ENCODE measurements at regions not wholly inside any gene's neighbourhood (a gene's known extent, or its start where the extent isn't known, plus 50 kb on each side); places are given as distances from the start of the nearest gene placed in this dataset.
"Not testable (repeated sequence)": the region's sequence is repeated elsewhere in the genome, so short reads cannot be mapped to it uniquely, and the experiment has no call there.

DNA sequence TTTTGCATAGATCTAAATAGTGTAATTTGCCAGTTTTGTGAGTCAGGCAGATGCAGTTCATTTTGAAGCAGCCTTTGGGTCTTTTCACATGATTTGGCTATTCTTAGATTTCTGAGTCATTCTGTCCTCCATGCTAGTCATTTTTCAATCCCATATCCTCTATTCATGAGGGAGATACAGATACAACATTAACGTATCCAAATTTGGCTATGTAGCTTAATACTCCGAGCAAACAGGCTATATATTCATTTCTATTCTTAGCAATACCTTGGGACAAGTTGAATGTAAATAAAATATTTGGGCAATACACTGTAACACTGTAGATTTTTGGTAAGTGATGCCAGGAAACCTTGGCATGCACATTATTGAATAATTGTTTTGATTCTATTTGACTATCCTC, 270.7 kb upstream of the PDE3A start:
- DNase-seq = no peak

DNA sequence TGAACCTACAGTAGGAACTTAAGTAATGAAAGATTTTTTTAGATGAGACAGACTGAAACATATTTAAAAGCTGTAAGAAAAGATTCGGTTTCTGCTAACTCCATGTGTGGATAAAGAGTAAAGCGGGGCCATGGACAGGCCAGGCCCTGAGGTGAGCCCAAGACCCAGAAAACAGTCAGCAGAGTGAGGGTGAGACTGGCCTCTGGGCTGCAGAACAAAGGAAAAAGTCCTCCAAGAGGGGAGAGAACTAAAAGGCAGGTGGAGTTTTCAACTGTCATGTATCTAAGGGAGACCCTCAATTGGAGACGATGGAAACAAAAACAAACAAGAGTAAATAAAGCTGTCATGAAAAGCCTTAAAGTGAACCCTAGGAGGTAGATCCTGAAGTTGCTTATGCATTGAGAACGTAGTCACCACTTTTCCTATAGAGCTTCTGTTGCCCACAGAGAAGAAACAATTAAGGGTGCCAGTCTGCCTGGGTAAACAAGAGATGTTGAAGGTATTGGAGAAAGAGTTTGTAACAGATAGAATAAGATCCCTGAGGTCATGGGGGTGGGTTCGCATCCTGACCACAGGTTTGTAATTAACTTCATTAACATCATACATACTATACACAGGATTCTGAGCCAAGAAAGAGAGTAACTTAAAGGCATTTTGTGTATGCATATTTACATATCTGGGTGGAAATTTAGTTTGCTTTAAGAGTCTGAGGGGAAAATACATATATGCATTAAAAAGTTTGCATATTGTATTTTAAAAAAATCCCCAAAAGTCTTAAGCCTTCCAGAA, 268.7 kb upstream of the PDE3A start:
- DNase-seq = no peak

DNA sequence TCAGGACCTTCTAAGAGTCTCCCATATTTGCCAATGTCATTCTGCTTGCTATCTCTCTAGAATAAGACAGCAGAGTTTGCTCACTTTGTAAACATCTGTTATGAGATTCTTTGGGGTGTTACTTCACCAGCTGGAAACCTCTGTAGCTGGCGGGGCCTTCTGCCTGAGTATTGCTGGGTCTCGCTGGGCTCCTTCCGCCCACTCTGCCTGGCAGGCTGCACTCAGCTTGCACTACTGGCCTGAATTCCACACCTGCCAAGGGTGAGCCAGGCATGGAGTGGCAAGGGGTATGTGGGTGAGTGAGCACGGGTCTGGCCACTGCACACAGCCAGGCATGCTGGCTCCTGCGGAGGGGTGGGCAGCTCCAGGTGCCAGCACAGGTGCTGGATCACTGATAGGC, 267.3 kb upstream of the PDE3A start:
- no peak for DNase-seq

DNA sequence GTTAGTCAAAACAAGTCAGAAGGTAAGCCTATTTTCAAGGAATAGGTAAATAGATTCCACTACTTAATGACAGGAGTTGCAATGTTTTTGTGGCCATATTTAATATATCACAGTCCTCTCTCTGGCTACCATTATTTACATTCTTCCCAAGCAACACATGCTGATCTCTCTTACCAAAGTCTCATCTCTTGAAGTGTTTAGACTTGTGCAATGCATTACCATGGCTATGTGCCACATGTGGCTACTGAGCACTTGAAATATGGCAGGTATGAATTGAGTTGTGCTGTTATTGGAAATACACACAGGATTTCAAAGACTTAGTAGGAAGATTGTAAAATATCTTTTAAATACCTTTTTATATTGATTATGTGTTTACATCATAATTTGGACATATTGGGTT, 262.4 kb upstream of the PDE3A start:
- DNase-seq = no peak

DNA sequence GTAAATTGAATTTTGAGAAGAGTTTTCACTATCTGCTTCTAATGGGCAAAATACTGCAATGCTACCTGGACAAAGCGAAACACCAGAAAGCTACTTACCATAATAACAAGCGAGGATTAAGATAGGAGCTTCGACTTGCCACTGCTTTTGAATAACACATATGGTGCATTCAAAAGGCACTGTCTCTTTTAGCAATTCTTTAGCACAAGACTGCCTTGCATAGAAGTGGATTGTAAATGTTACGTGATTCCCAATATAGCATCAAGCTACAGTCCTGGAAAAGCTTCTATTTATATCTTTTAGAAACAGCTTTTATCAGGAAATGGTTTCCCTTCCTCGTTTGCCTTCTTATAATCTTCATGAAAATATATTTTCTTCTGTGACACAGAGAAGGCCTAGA, 258.7 kb upstream of the PDE3A start:
- DNase-seq = no peak

DNA sequence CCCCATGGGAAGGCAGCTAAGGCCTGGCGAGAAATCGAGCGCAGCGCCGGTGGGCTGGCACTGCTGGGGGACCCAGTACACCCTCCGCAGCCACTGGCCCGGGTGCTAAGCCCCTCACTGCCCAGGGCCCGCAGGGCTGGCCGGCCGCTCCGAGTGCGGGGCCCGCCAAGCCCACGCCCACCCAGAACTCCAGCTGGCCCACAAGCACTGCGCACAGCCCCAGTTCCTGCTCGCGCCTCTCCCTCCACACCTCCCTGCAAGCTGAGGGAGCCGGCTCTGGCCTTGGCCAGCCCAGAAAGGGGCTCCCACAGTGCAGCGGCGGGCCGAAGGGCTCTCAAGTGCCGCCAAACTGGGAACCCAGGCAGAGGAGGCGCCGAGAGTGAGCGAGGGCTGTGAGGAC, 253.0 kb upstream of the PDE3A start:
- not testable (repeated sequence) for DNase-seq

DNA sequence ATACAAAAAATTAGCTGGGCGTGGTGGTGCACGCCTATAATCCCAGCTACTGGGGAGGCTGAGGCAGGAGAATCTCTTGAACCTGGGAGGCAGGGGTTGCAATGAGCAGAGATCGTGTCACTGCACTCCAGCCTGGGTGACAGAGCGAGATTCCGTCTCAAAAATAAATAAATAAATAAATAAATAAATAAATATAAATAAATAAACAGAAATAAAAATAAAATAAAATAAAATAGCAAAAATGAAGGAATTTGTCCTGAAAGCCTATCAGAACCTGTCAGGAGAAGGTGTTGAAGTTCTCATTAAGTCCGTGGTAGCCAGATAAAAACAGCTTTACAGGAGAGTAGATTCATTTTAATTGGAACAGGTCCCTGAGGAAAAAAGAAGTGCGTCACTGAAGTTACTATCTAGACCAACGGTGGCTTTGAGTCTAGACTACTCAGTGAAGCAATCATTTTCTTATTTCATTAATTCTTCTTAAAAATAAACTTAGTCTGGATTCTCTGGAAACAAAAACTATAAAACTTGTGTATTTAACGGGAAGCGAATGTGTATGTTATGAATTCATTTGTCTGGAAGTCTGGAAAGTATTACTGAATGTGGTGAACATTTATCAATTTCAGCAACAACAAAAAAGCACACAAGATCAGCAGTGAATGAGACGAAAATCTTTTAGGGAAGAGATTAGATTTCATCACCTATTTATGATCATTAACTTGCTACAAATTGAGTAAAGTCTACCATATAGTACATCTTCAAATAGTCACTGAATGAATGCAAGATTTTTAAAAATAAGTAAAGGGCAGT, 248.5 kb upstream of the PDE3A start:
- no peak for DNase-seq

DNA sequence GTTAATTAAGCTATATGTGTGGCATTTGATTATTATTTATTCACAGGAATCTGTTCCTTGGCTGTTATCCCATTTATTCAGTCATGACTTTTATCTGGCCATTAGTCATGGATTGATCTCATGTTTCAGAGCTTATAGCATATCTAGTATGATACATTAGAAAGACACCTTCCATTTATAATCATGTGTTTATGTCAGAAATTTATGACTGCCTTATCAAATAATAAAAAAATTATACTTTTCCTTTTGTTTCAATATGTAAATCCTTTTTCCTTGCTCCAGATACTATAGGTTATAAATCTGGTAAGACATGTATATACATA, 248.0 kb upstream of the PDE3A start:
- no peak for DNase-seq

DNA sequence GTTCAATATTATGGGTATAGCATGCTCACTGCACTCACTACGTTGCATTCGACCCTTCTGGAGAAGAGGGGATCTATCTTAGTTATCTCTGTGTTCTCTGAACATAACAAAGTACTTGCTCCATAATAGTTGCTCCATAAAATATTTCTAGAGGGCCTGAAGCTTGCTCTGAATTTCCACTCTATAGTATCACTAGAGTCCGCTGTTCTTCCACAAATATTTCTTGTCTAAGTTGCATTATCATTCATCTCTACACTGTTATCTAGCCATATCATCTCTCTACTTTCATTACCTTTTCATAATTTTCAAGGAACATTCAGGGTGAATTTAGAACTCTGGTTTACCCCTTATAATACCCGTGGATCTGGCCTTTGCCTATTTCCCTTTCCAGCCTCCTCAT, 246.1 kb upstream of the PDE3A start:
- no peak for DNase-seq

DNA sequence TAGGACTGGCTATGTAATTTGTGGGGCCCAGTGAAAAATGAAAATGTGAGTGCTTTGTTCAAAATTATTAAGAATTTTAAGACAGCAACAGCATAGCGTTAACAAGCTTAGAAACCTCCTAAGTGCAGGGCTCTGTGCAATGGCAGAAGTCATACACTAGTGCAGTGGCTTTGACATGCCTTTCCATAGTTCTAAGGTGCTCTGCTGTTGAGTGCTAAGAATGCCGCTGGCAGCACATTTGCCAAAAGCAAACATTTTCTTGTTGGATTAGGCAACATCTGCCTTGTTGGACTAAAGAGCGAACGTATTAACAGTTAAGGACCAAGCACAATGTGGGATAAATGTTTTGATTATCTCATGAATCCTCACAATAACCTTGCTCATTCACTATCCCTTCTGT, 244.9 kb upstream of the PDE3A start:
- DNase-seq = no peak

DNA sequence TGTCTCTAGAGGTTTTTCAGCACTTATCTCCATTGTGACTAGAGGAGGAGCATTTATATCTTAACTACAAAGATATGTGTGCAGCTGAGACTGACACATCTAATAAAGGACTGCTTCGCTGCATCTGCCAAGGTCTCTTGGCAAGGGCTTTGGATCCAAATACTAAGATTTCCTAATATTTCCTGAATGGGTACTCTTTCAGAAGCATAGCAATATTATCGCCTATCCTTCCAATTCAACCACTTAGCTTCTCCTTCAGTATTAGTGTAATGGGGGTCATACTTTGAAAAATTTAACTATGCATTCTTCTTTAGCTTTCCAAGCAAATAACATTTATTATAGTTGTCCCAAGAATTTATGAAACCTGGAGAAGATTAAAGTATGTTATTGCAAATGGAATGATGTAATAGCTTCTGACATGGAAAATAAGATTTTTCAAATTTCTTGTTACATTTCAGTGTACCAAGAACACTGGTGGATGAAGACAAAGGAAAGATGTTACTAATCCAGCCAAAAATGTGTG, 243.0 kb upstream of the PDE3A start:
- no peak for DNase-seq

DNA sequence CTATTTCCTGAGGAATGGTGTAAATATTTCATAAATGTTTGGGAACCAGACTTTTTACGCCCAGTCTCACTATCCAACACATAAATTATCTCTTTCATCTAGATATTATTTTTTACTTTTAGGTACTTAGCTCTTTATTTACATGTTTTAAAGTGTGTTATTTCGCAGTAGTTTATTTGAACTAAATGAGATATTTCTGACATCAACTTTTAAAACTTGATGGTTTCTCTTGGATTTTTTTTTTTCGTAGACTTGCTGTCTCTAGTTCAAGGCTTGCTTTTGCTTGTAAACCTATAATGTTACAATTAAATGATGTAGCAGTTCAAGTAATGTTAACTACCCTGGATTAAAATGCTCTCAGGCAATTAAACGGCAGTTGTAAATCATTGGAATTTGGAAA, 241.7 kb upstream of the PDE3A start:
- DNase-seq = no peak

DNA sequence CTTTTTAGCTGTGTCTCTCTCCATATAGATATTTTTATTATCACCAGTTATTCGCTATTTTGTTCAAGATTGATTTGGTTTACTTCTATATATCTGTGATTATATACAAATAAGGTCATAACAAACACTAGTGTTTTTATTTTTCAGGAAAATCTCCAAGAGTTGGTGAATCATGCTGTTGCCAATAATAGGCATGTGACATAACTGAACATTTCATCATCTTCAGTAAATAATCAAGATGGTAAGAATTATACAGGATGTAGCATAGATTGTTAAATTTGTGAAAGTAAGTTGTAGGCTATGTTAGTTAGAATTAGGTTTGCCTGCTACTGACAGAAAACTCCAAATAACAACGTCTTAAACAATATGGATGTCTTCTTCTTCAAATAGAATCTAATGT, 240.9 kb upstream of the PDE3A start:
- no peak for DNase-seq

DNA sequence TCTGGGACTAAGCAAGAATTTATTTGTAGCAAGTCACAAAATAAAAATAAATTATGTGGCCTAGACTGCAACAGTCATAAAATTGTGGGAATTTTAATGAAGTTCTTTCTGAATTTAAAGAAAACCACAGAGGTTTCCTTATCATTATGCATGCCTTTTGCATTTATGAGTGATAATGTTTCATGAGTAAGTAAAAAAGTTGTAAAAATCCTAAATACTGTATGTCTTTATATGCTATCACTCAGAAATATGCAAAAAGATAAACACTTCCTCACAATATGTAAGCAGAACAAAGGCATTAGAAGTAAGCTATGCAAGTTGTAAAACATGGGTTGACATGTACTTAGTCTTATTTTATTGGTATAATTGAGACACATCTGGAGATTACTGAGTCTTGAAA, 239.4 kb upstream of the PDE3A start:
- no peak for DNase-seq

DNA sequence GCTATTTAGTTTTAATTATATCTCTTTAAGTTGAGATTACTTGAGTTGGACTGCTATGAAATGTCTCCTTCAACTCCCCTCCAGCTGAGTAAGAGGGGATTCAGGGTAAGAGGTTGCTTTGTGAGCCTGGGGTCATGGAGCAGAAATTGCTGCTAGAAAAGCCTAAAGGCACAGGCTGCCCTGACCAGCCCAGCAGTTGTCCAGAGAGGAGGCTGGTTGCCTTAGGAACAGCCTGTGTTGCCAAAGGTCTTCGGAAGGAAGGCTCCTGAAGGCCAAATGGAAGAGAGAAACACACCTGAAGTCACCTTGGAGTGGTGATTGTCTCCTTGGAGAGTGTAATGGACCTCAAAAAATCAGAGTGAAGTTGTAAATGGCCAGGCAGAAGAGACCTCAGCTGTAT, 235.5 kb upstream of the PDE3A start:
- no peak for DNase-seq

DNA sequence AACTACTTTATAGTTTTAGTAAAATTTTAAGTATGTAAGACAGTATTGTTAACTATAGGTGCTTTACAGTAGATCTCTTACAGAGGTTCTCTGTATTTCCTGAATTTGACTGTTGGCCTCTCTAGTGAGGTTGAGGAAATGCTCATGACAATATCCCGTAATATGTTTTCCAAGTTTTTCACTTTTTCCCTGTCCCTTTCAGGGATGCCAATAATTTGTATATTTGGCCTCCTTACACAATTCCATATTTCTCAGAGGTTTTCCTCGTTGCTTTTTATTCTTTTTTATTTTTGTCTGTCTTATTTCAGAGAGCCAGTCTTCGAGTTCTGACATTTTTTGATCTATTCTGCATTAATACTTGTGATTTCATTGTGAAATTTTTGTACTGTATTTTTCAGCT, 233.7 kb upstream of the PDE3A start:
- no peak for DNase-seq

DNA sequence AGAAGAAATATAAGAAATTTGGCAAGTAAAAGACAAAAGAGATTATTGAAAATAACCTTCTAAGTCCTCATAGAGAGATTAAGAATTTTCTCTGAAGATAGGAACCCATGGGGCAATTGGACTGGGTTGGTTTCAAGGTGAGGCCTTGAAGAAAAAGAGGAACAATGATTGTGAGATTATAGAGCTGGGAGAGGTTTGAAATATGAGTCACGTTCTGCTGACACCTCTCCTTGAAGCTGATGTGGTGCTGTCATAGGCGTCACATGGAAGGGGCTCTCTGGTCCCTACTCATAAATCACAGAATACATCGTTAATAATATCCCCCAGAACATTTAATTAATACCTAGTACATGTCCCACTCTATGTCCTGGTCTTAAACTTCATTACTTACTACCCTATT, 227.6 kb upstream of the PDE3A start:
- no peak for DNase-seq

DNA sequence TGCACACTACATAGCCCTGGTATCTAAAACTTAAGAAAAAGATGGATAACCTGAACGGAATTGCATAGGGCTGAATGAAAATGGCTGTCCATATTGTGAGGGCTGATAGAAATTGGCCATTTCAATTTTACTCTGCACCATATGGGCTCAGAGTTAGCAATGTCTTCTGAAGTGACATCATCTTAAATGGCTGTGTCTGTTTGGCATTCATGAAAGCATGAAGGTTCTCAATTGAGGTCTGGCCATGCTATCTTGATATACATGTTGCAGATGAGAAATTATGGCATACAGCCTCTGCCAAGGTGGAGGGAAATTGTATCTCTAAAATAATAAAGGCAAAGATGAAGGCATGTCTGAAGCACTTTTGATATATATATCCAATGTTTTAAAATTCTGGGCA, 226.0 kb upstream of the PDE3A start:
- no peak for DNase-seq

DNA sequence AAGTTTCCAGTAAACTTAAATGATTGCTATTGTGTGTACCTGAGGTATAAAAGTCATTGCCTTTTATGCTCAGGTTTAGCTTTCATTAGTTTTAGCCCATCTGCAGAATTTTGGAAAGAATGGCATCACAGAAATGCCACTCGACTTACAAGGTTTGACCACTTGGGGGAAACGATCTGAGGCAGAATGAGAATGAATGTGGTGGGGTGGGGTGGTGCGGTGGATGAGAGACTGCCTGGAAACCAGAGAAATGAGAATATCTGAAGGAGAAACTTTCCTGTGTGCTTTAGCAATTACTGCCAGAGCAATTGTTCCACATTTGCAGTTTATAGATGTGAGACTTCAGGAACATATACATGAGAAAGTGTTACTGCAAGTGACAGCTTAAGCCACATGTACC, 225.4 kb upstream of the PDE3A start:
- DNase-seq = no peak

DNA sequence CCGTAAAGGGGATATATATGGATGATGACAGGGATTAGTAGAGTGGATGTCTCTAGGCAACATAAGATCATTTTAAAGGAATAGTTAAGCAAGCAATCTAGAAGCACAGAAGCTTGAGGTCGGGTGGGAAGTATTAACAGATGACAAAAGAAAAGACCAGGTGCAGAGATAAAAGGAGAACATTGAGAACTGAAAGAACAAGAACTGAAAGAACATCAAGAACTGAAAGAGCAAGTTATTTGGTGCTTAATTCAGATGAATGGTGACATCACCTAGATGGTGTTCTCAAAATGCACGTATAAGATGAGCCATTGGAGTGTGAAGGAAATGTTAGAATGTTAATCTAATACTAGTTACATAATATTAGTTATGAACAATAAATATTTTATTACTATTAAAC, 224.0 kb upstream of the PDE3A start:
- DNase-seq = no peak

DNA sequence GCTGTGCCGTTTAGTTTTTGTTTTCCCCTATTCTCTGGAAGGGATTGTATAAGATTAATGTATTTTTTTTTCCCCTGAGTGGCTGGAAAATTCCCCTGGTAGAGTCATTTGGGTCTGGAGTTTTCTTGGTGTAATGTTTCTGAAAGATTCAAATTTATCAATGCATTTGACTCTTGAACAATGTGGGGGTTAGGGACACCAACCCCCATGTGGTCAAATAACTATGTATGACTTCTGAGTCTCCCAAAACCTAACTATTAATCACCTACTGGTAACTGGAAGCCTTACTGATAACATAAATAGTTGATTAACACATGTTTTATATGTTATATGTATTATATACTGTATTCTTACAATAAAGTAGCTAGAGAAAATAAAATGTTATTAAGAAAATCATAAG, 220.1 kb upstream of the PDE3A start:
- DNase-seq = no peak

DNA sequence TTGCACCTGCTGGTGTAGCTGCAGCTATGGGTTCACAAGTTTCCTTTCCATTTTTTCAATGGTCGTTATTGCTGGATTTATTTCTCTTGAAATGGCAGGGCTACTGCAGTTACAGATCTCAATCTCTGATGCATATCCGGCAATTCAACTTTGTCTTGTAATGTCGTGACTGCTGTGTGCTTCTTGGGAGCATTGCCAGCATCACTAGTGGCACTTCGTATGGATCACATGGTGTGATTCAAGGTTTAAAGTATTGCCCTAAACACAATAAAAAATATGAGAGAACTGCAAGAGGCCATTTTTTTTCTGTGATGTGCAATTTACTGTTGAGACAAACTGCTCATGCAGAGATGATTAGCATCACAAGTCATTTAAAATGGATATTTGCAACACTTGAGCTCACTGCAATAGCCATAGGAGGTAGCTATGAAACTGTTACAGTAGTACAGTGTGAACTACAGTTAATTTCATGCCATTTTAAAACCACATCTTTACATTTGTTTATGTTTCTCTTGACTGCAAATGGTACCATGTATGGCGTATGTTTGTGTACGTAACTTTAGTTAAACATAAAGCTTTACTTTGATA, 217.4 kb upstream of the PDE3A start:
- peak; percentile 77 for DNase-seq

DNA sequence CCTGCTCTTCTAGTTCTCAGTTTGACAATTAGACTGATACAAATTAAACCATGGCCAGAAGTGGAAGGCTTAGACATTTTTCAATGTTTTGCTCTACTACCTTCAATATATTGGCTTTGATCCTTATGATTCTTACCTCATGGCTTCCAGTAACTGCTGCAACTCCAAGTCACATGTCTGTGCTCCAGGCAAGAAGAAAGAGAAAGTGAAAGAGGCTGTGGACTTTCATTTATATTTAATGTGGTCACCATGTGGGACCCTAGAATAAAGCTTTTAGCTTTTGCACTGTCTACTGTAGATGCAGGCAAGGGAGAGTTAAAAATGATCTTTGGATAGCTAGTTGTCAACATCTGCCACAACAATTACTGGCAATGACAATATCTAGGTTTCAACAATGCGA, 214.3 kb upstream of the PDE3A start:
- DNase-seq = no peak

DNA sequence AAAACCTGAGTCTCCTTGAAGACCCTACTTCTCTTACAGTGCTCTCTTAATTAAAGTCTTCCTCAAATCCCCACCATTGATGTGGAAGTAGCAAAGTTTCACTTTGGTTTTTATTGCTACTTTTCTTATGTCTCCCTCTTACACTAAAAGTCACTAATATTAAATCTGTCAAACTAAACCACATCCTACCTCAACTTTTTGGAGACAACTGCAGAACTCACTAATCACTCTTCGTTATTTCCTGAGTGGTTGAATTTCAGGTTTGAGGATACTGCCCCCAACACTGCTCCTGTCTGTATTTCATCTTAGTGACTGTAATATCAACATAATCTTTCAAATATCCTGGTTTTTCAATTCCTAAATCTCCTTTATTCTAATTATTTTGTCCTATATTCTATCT, 213.0 kb upstream of the PDE3A start:
- DNase-seq = no peak

All from DMS153 (cell line).